ENCODE measurements at regions not wholly inside any gene's neighbourhood (a gene's known extent, or its start where the extent isn't known, plus 50 kb on each side); places are given as distances from the start of the nearest gene placed in this dataset.

GRCh38 chr3:171978390-171978789 lies 61.0 kb upstream of the FNDC3B start:
- Histone ChIP-seq H2BK20ac (ENCODE audit: low read length) (no peak overlapping the region), H3K23me2 (ENCODE audit: low read depth, low read length) (no peaks in the 10 kb centered on the region; the same call in 1 of the 2 replicates), H4K8ac (ENCODE audit: extremely low read depth, insufficient read depth, low read length) (no peak overlapping the region), H2AK5ac (ENCODE audit: low read depth, low read length) (no peak overlapping the region), H3K14ac (ENCODE audit: insufficient read length) (no peak overlapping the region), H3K4me2 (ENCODE audit: insufficient read depth in 1 of 2, low read depth in 2 of 2, low read length in 2 of 2) (no peak overlapping the region), H3K79me2 (ENCODE audit: control insufficient read depth in 1 of 2, insufficient read depth in 2 of 2, low read length in 2 of 2) (no peaks in the 10 kb centered on the region), H3K4ac (replicated peaks; ENCODE audit: insufficient read length, low read depth, low read length) (no peak overlapping the region), H3K27me3 (replicated peaks in 1 of 4; ENCODE audit: control insufficient read depth in 3 of 4, extremely low read depth in 1 of 4, insufficient read depth in 3 of 4, low read length in 3 of 4) (no peaks in the 10 kb centered on the region), H3K79me1 (ENCODE audit: low read depth, low read length) (no peaks in the 10 kb centered on the region), H4K91ac (replicated peaks; ENCODE audit: insufficient read length, low read length) (no peak overlapping the region), H4K20me1 (replicated peaks in 1 of 2; ENCODE audit: control insufficient read depth in 1 of 2, insufficient read depth in 2 of 2, low read length in 2 of 2) (no peaks in the 10 kb centered on the region), H3K18ac (ENCODE audit: extremely low read depth, low read length) (no peak overlapping the region), H3K9ac (replicated peaks in 1 of 4; ENCODE audit: extremely low read depth in 1 of 4, low read depth in 3 of 4, low read length in 3 of 4) (no peak overlapping the region), H3K4me3 (ENCODE audit: extremely low read depth in 1 of 4, insufficient read depth in 2 of 4, low read depth in 3 of 4, low read length in 4 of 4) (no peak overlapping the region), H3K9me3 (ENCODE audit: insufficient read depth in 2 of 2, low read depth in 1 of 2, low read length in 1 of 2) (no peaks in the 10 kb centered on the region), H2AFZ (ENCODE audit: low read length) (no peak overlapping the region), H4K5ac (ENCODE audit: insufficient read length, low read depth, low read length) (no peak overlapping the region), H3K36me3 (ENCODE audit: control insufficient read depth in 2 of 4, insufficient read depth in 4 of 4, low read length in 3 of 4) (no peaks in the 10 kb centered on the region), H2BK120ac (replicated peaks; ENCODE audit: low read depth, low read length) (no peak overlapping the region), H3K23ac (ENCODE audit: insufficient read length) (no peak overlapping the region), H2BK5ac (ENCODE audit: low read depth, low read length) (no peak overlapping the region), H3K4me1 (replicated peaks in 1 of 4; ENCODE audit: control insufficient read depth in 3 of 4, insufficient read depth in 4 of 4, low read length in 3 of 4) (no peaks in the 10 kb centered on the region), H2BK15ac (ENCODE audit: low read length) (no peak overlapping the region), H2BK12ac (ENCODE audit: low read depth, low read length) (no peak overlapping the region), H3K56ac (replicated peaks; ENCODE audit: insufficient read length, low read depth, low read length) (no peak overlapping the region), H3K27ac (ENCODE audit: low read depth, low read length) (no peak overlapping the region)
- FAIRE-seq (no peak), DNase-seq (ENCODE audit: low read depth in 1 of 2, low spot score in 2 of 2) (no peak)
- CTCF ChIA-PET (ENCODE audit: partially characterized antibody), result no interaction called here
- POLR2A ChIA-PET (ENCODE audit: partially characterized antibody), result no interaction called here
- 85% methylated on average over 5 of the region's 5 CpGs; no CpG with 5 or more reads in 1 of the 2 experiments for WGBS, 2 experiments (ENCODE audit: extremely low coverage in 1 of 2, insufficient coverage in 1 of 2, insufficient read length in 1 of 2, insufficient replicate concordance in 2 of 2, low coverage in 1 of 2, low lambda C conversion rate in 2 of 2, missing lambda C conversion rate in 1 of 2)
- TF ChIP-seq MAFK (IDR thresholded peaks at IDR 0.05; ENCODE audit: low read depth, low read length) (no peak), CTCF (IDR thresholded peaks at IDR 0.05; ENCODE audit: control extremely low read depth in 1 of 3, insufficient read depth in 1 of 3, low read depth in 1 of 3, low read length in 3 of 3) (no peak), SUZ12 (IDR thresholded peaks at IDR 0.05; ENCODE audit: low read length) (no peak), RNF2 (IDR thresholded peaks at IDR 0.05; ENCODE audit: borderline replicate concordance, low read depth, low read length, missing control alignments, poor library complexity, severe bottlenecking) (no peak), HDAC6 (IDR thresholded peaks at IDR 0.05; ENCODE audit: low read depth, low read length) (no peak), RBBP5 (IDR thresholded peaks at IDR 0.05; ENCODE audit: borderline replicate concordance, low read depth, low read length) (no peak), NANOG (IDR thresholded peaks at IDR 0.05; ENCODE audit: insufficient read depth, low read depth, low read length, poor library complexity, severe bottlenecking) (no peak), SP2 (IDR thresholded peaks at IDR 0.05; ENCODE audit: low read length) (no peak), CBX8 (IDR thresholded peaks at IDR 0.05; ENCODE audit: borderline replicate concordance, low read depth, low read length) (no peak), BRCA1 (IDR thresholded peaks at IDR 0.05; ENCODE audit: low read depth, low read length) (no peak), SP4 (IDR thresholded peaks at IDR 0.05; ENCODE audit: low read length) (no peak), SAP30 (IDR thresholded peaks at IDR 0.05; ENCODE audit: insufficient read depth, insufficient replicate concordance, low read length) (no peak)

Data from H1 (cell line).